ENCODE measurements at regions not wholly inside any gene's neighbourhood (a gene's known extent, or its start where the extent isn't known, plus 50 kb on each side); places are given as distances from the start of the nearest gene placed in this dataset.

DNA sequence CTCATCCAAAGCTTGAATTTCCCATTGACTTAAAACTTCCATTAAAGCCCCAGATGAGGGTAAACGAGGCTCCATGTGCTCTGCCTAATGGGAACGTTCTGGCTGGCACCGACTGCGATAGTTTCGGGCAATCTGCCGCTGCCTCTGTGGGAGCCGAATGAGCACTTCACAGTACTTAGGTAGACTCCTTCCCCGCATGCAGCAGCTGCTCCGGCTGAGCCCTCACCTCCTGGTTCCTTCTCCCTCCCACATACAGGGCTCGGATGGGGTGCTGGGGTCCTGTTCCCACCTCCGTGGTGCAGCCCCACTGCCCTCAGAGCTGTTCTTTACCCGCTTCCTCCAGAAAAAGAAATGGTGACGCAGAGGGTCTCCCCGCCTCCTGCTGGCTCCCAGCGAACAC is 476.5 kb upstream of the SALL3 start:
- no peak for TF ChIP-seq SMC3 (conservative IDR thresholded peaks at IDR 0.05; ENCODE audit: poor library complexity)
- no peak overlapping the region for H3K4me3 ChIP-seq (ENCODE audit: low read length)
- H3K27ac ChIP-seq (ENCODE audit: low read length): no peak overlapping the region
- H3K79me2 ChIP-seq (replicated peaks; ENCODE audit: insufficient read depth, low read length): no peaks in the 10 kb centered on the region
- H4K20me1 ChIP-seq (ENCODE audit: insufficient read depth): no peaks in the 10 kb centered on the region
- H3F3A ChIP-seq (ENCODE audit: insufficient read depth, low read length, poor library complexity, severe bottlenecking): no peaks in the 10 kb centered on the region
- H3K4me2 ChIP-seq (ENCODE audit: low read length): no peak overlapping the region
- H3K9me3 ChIP-seq (ENCODE audit: low read length): no peaks in the 10 kb centered on the region
- H3K9ac ChIP-seq (ENCODE audit: low read length): no peak overlapping the region
- H3K36me3 ChIP-seq (ENCODE audit: insufficient read depth, low read length): no peaks in the 10 kb centered on the region
- H3K9me2 ChIP-seq (ENCODE audit: insufficient read depth, low read length): no peaks in the 10 kb centered on the region
- H2AFZ ChIP-seq (ENCODE audit: low read depth, low read length): no peak overlapping the region
- H3K27me3 ChIP-seq (ENCODE audit: insufficient read depth, low read depth, low read length): no peaks in the 10 kb centered on the region

DNA sequence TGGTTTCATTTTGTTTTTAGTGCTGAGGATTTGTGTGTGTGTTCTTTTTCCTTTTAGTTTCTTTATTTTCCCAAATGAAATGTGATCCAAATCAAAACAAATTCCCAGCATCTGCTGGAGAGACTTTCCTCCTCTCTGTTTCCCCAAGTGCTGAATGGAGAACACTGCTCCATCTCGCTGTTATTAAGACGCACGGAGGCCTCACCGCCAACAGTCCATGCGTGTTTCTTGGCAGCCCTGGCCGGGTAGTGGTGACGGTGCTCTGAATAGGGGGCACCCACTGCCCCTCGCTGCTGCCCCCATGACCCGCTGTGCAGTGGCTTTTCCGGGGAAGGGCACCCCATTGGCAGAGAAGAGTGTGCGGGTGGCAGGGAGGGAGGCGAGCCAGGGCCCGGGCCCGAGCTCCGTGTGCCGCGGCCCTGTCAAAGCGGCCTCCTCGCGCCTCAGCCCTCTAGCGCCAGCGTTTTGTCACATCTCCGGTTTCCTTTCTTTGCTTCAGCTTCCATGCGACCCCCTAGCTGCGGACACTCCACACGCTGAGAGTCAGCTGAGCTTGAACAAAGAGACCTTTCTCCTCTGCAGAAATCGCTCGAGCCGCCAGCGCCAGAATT is 473.7 kb upstream of the SALL3 start:
- Histone ChIP-seq H3K9ac (ENCODE audit: low read length) (peak overlapping the region; percentile 20), H3K9me3 (ENCODE audit: low read length) (no peaks in the 10 kb centered on the region), H3K4me3 (ENCODE audit: low read length) (no peak overlapping the region), H3F3A (ENCODE audit: insufficient read depth, low read length, poor library complexity, severe bottlenecking) (no peaks in the 10 kb centered on the region), H3K27ac (ENCODE audit: low read length) (peak overlapping the region; percentile 45), H2AFZ (ENCODE audit: low read depth, low read length) (peak overlapping the region; percentile 33), H3K36me3 (ENCODE audit: insufficient read depth, low read length) (no peaks in the 10 kb centered on the region), H3K79me2 (replicated peaks; ENCODE audit: insufficient read depth, low read length) (no peaks in the 10 kb centered on the region), H3K9me2 (ENCODE audit: insufficient read depth, low read length) (no peaks in the 10 kb centered on the region), H3K4me2 (ENCODE audit: low read length) (no peak overlapping the region), H3K27me3 (ENCODE audit: insufficient read depth, low read depth, low read length) (no peaks in the 10 kb centered on the region), H4K20me1 (ENCODE audit: insufficient read depth) (no peaks in the 10 kb centered on the region)
- TF ChIP-seq MXI1 (conservative IDR thresholded peaks at IDR 0.05; ENCODE audit: poor library complexity, severe bottlenecking) (no peak), EZH2 (IDR thresholded peaks at IDR 0.05; ENCODE audit: borderline replicate concordance, insufficient read depth, low read length, poor library complexity, severe bottlenecking) (no peak), RAD21 (conservative IDR thresholded peaks at IDR 0.05) (peak; percentile 49), EP300 (conservative IDR thresholded peaks at IDR 0.05; ENCODE audit: poor library complexity, severe bottlenecking) (no peak), SMC3 (conservative IDR thresholded peaks at IDR 0.05; ENCODE audit: poor library complexity) (peak; percentile 49), TAF1 (IDR thresholded peaks at IDR 0.05; ENCODE audit: low read depth) (no peak), POLR2AphosphoS5 (IDR thresholded peaks at IDR 0.05) (no peak)
- TF ChIP-seq, protein P1, sequence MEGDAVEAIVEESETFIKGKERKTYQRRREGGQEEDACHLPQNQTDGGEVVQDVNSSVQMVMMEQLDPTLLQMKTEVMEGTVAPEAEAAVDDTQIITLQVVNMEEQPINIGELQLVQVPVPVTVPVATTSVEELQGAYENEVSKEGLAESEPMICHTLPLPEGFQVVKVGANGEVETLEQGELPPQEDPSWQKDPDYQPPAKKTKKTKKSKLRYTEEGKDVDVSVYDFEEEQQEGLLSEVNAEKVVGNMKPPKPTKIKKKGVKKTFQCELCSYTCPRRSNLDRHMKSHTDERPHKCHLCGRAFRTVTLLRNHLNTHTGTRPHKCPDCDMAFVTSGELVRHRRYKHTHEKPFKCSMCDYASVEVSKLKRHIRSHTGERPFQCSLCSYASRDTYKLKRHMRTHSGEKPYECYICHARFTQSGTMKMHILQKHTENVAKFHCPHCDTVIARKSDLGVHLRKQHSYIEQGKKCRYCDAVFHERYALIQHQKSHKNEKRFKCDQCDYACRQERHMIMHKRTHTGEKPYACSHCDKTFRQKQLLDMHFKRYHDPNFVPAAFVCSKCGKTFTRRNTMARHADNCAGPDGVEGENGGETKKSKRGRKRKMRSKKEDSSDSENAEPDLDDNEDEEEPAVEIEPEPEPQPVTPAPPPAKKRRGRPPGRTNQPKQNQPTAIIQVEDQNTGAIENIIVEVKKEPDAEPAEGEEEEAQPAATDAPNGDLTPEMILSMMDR (IDR thresholded peaks at IDR 0.05; ENCODE audit: poor library complexity, severe bottlenecking): peak; percentile 56
- TF ChIP-seq, protein P2, sequence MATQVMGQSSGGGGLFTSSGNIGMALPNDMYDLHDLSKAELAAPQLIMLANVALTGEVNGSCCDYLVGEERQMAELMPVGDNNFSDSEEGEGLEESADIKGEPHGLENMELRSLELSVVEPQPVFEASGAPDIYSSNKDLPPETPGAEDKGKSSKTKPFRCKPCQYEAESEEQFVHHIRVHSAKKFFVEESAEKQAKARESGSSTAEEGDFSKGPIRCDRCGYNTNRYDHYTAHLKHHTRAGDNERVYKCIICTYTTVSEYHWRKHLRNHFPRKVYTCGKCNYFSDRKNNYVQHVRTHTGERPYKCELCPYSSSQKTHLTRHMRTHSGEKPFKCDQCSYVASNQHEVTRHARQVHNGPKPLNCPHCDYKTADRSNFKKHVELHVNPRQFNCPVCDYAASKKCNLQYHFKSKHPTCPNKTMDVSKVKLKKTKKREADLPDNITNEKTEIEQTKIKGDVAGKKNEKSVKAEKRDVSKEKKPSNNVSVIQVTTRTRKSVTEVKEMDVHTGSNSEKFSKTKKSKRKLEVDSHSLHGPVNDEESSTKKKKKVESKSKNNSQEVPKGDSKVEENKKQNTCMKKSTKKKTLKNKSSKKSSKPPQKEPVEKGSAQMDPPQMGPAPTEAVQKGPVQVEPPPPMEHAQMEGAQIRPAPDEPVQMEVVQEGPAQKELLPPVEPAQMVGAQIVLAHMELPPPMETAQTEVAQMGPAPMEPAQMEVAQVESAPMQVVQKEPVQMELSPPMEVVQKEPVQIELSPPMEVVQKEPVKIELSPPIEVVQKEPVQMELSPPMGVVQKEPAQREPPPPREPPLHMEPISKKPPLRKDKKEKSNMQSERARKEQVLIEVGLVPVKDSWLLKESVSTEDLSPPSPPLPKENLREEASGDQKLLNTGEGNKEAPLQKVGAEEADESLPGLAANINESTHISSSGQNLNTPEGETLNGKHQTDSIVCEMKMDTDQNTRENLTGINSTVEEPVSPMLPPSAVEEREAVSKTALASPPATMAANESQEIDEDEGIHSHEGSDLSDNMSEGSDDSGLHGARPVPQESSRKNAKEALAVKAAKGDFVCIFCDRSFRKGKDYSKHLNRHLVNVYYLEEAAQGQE (IDR thresholded peaks at IDR 0.05; ENCODE audit: borderline replicate concordance): no peak
